ENCODE measurements at regions not wholly inside any gene's neighbourhood (a gene's known extent, or its start where the extent isn't known, plus 50 kb on each side); places are given as distances from the start of the nearest gene placed in this dataset.

- Histone ChIP-seq H3K27ac (ENCODE audit: low read length) (no peak overlapping the region), H3K79me2 (ENCODE audit: insufficient read depth, low read length) (no peaks in the 10 kb centered on the region), H3K9ac (ENCODE audit: low read depth, low read length) (no peak overlapping the region), H2AFZ (ENCODE audit: low read depth, low read length) (no peak overlapping the region), H3K9me3 (ENCODE audit: insufficient read depth, low read length, severe bottlenecking) (peaks cover 7% of the 10 kb centered on the region), H3K4me1 (ENCODE audit: insufficient read depth, low read length) (peaks cover 7% of the 10 kb centered on the region), H3K36me3 (ENCODE audit: insufficient read depth, low read length) (no peaks in the 10 kb centered on the region), H3K27me3 (ENCODE audit: insufficient read depth, low read length, poor library complexity) (no peaks in the 10 kb centered on the region), H3K4me3 (ENCODE audit: low read depth in 1 of 2, low read length in 2 of 2) (no peak overlapping the region), H4K20me1 (ENCODE audit: insufficient read depth, low read length) (no peaks in the 10 kb centered on the region), H3K4me2 (ENCODE audit: insufficient read depth, low read length) (no peak overlapping the region)
- TF ChIP-seq EZH2 (IDR thresholded peaks at IDR 0.05; ENCODE audit: borderline replicate concordance, low read depth, low read length, severe bottlenecking) (no peak), CTCF (IDR thresholded peaks at IDR 0.05; ENCODE audit: borderline replicate concordance, extremely low read depth, low read length, poor library complexity, severe bottlenecking) (peak; percentile 64)
- ATAC-seq (ENCODE audit: insufficient read depth, low read depth), result peak; percentile 60
- DNase-seq, result no peak
Observed at GRCh38 chr2:174688079-174688478, 76.2 kb downstream of the CHRNA1 start.

GRCh38 chr2:174686430-174686829 lies 77.8 kb downstream of the CHRNA1 start:
- Histone ChIP-seq H3K79me2 (ENCODE audit: insufficient read depth, low read length) (peaks cover 12% of the 10 kb centered on the region), H3K27ac (ENCODE audit: low read length) (no peak overlapping the region), H2AFZ (ENCODE audit: low read depth, low read length) (no peak overlapping the region), H3K4me3 (ENCODE audit: low read depth in 1 of 2, low read length in 2 of 2) (no peak overlapping the region), H4K20me1 (ENCODE audit: insufficient read depth, low read length) (no peaks in the 10 kb centered on the region), H3K4me2 (ENCODE audit: insufficient read depth, low read length) (no peak overlapping the region), H3K9me3 (ENCODE audit: insufficient read depth, low read length, severe bottlenecking) (no peaks in the 10 kb centered on the region), H3K4me1 (ENCODE audit: insufficient read depth, low read length) (peaks cover 13% of the 10 kb centered on the region), H3K27me3 (ENCODE audit: insufficient read depth, low read length, poor library complexity) (no peaks in the 10 kb centered on the region), H3K9ac (ENCODE audit: low read depth, low read length) (no peak overlapping the region), H3K36me3 (ENCODE audit: insufficient read depth, low read length) (no peaks in the 10 kb centered on the region; the same call in 1 of the 2 replicates)
- no peak for DNase-seq
- TF ChIP-seq EZH2 (IDR thresholded peaks at IDR 0.05; ENCODE audit: borderline replicate concordance, low read depth, low read length, severe bottlenecking), result no peak
- no peak for TF ChIP-seq CTCF (IDR thresholded peaks at IDR 0.05; ENCODE audit: borderline replicate concordance, extremely low read depth, low read length, poor library complexity, severe bottlenecking)
- ATAC-seq (ENCODE audit: insufficient read depth, low read depth), result no peak

- Histone ChIP-seq H3K79me2 (ENCODE audit: insufficient read depth, low read length) (peaks cover 42% of the 10 kb centered on the region), H3K4me2 (ENCODE audit: insufficient read depth, low read length) (peak overlapping the region; percentile 77), H3K4me3 (ENCODE audit: low read depth in 1 of 2, low read length in 2 of 2) (peak overlapping the region; percentile 25 to 65; a peak in 3 of 4 replicates), H4K20me1 (ENCODE audit: insufficient read depth, low read length) (no peaks in the 10 kb centered on the region; the same call in 1 of the 2 replicates), H3K4me1 (ENCODE audit: insufficient read depth, low read length) (peaks cover 38% of the 10 kb centered on the region), H3K9me3 (ENCODE audit: insufficient read depth, low read length, severe bottlenecking) (no peaks in the 10 kb centered on the region), H3K9ac (ENCODE audit: low read depth, low read length) (peak overlapping the region; percentile 90), H3K36me3 (ENCODE audit: insufficient read depth, low read length) (peaks cover 6% of the 10 kb centered on the region; the same call in 1 of the 2 replicates), H3K27ac (ENCODE audit: low read length) (peak overlapping the region; percentile 76), H3K27me3 (ENCODE audit: insufficient read depth, low read length, poor library complexity) (no peaks in the 10 kb centered on the region), H2AFZ (ENCODE audit: low read depth, low read length) (peak overlapping the region; percentile 72)
- DNase-seq (peak; percentile 31), ATAC-seq (ENCODE audit: insufficient read depth, low read depth) (peak; percentile 33; the same call in 2 of the 3 replicates)
- TF ChIP-seq EZH2 (IDR thresholded peaks at IDR 0.05; ENCODE audit: borderline replicate concordance, low read depth, low read length, severe bottlenecking) (no peak), CTCF (IDR thresholded peaks at IDR 0.05; ENCODE audit: borderline replicate concordance, extremely low read depth, low read length, poor library complexity, severe bottlenecking) (peak; percentile 31)
Observed at GRCh38 chr2:174683392-174683759, 80.9 kb downstream of the CHRNA1 start.
